WI38 (cell line): ENCODE measurements at regions not wholly inside any gene's neighbourhood (a gene's known extent, or its start where the extent isn't known, plus 50 kb on each side); places are given as distances from the start of the nearest gene placed in this dataset.

ENCODE experiments used
- H3K4me3 ChIP-seq: 2 replicates; pipeline ENCODE4 v1.5.1; 2011; ENCODE audit warnings: low read depth, mild to moderate bottlenecking, control low read depth, low read length
- TF ChIP-seq, protein P1 (sequence below): IDR thresholded peaks from 2 replicates; pipeline ENCODE4 v1.5.1; 2012; ENCODE audit warnings: low read depth, mild to moderate bottlenecking, control low read depth, low read length

DNA sequence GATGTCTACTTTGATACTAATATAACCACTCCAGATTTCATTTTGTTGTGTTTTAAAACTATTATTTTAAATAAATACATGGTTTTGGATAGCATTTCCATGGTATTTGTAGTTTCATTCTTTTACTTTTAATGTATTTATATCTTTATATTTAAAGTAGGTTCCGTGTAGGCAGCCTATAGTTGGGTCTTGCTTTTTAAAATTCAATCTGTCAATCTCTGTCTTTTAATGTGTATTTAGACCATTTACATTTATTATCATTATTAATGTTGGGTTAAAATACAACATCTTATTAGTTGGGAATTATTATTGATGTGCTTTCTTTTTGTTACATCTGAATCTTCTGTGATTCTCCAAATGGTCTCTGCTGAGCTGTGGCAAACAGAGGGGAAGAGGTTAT lies 412.1 kb downstream of the NPIPA7 start:
- no peak overlapping the region for H3K4me3 ChIP-seq
- TF ChIP-seq, protein P1, sequence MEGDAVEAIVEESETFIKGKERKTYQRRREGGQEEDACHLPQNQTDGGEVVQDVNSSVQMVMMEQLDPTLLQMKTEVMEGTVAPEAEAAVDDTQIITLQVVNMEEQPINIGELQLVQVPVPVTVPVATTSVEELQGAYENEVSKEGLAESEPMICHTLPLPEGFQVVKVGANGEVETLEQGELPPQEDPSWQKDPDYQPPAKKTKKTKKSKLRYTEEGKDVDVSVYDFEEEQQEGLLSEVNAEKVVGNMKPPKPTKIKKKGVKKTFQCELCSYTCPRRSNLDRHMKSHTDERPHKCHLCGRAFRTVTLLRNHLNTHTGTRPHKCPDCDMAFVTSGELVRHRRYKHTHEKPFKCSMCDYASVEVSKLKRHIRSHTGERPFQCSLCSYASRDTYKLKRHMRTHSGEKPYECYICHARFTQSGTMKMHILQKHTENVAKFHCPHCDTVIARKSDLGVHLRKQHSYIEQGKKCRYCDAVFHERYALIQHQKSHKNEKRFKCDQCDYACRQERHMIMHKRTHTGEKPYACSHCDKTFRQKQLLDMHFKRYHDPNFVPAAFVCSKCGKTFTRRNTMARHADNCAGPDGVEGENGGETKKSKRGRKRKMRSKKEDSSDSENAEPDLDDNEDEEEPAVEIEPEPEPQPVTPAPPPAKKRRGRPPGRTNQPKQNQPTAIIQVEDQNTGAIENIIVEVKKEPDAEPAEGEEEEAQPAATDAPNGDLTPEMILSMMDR, result no peak

DNA sequence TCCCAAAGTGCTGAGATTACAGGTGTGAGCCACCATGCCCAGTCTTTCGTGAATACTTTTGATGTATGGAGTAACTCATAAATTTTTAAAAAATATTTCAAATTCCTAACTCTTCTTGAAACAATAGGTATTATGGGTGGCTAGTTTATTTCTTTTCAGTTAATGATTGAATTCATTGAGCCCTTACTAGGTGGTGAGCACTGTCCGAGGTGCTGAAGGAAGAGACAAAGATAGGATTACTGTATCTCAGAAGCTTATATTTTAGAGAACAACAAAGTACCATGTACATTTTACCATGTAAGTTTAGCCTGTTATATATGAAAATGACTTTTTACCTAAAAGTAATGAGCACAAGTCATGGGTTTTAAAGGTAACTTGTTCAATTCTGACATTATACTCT lies 418.3 kb downstream of the NPIPA7 start:
- TF ChIP-seq, protein P1, result no peak

DNA sequence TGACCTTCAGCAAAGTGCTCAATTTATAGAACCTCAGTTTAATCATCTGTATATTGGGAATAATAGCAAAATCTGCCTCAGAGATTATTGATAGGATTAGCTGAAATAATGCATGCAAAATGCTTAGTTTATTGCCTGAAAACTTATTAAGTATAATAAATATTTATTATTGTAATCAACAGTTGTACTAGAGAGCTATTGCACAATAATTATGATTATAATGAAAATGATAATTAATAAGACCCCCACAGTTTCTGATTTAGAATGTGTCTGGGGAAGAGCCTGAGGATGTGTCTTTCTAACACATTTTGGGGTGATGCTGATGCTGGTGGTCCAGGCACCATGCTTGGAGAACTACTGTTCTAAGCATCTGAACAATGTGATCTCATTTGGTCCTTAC lies 419.6 kb downstream of the NPIPA7 start:
- TF ChIP-seq, protein P1, result no peak
- no peak overlapping the region for H3K4me3 ChIP-seq

More for the DNA sequence above, 418.3 kb downstream of the NPIPA7 start:
- no peak overlapping the region for H3K4me3 ChIP-seq

DNA sequence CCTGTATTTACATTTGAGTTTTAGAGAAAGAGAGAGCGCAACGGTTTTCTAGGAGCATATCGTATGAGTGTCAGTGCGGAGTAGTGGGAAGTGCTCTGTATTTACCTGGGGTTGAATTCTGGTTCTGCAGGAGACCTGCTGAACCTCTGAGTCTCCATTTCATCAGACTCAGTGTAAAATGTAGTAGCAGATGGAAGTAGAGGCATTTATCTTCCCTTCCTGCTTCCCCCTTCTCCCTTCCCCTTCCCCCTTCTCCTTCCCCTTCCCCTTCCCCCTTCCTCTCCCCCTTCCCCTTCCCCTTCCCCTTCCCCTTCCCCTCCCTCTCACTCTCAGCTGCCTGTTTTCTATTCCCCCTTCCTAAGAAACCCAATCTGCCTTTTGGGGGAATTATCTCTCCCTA lies 426.9 kb downstream of the NPIPA7 start:
- TF ChIP-seq, protein P1, result no peak
- no peak overlapping the region for H3K4me3 ChIP-seq

DNA sequence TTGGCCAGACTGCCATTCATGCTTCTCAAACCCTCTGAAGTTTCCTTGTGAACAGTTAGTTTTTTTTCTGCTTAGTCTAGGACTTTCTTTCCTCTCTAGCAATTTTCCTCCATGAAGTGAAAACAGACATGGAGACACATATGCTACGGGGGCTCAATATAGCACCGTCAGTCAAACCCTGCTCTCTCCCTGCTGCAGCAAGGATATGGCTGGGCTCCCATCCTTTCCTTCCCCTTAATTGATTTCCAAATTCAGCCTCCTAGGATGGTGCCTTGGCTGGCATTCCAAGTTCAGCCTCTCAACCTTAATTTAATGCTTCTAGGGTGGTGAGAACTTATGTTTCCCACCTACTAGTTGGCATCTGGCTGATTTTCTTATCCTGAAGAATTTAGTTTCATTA lies 436.7 kb downstream of the NPIPA7 start:
- TF ChIP-seq, protein P1, result no peak
- no peak overlapping the region for H3K4me3 ChIP-seq

DNA sequence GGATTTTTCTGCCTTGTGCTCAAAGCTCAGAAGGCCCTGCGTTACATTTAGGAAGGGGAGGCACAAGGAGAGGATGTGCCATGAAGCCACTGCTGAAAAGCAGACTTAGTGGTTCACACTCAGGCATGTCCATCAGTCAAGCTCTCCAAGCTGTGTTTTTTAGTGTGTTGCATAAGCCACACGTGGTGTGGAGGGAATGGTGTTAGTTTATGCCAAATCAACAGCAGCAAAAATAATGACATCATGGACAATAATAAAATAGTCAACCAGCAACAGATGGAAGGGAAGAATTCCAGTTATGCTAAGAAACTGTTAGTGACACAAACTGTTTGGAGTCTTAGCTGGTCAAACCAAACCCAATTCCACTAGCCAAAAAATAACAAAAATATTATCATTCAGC lies 438.3 kb downstream of the NPIPA7 start:
- TF ChIP-seq, protein P1, result no peak
- no peak overlapping the region for H3K4me3 ChIP-seq

DNA sequence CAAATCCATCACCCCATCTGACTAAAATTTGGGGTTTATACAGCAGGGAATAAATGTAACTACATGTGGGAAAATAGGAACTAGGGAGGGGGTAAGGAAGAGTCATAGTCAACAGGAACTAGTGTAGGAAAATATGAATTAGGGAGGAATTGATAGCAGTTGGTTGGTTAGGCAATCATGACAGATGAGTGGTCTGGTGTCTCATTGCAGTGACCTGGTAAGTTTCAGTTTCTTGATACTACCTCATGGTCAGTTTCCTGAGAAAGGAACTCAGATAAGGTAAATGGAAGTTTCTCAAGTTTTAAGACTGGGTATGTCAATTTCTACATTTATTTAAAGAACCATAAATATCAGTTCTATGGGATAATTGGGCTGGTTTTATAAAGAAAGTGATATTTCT lies 442.3 kb downstream of the NPIPA7 start:
- TF ChIP-seq, protein P1, result no peak

More for the DNA sequence above, 442.3 kb downstream of the NPIPA7 start:
- no peak overlapping the region for H3K4me3 ChIP-seq
